Spinal cord (tissue), 9 donors: ENCODE measurements at regions not wholly inside any gene's neighbourhood (a gene's known extent, or its start where the extent isn't known, plus 50 kb on each side); places are given as distances from the start of the nearest gene placed in this dataset.
"Not testable (repeated sequence)": the region's sequence is repeated elsewhere in the genome, so short reads cannot be mapped to it uniquely, and the experiment has no call there.

ENCODE experiments used
- DNase-seq, 6 donors: peaks; one replicate each; pipeline versions ENCODE4 v3.0.0 to v3.0.0-alpha.2; 2013 to 2015; ENCODE audit warnings: low spot score in 6 of 6, low read depth in 4 of 6
- H3K27ac ChIP-seq: one replicate; pipeline ENCODE4 v1.5.1; 2013; ENCODE audit warnings: low read depth, low read length, control low read depth
- H3K27me3 ChIP-seq: one replicate; pipeline ENCODE4 v1.6.1; 2013; ENCODE audit warnings: low read length; ENCODE audit not compliant: control insufficient read depth, insufficient read depth
- H3K36me3 ChIP-seq: one replicate; pipeline ENCODE4 v1.6.1; 2013; ENCODE audit warnings: low read length; ENCODE audit not compliant: control insufficient read depth, insufficient read depth
- H3K4me1 ChIP-seq: one replicate; pipeline ENCODE4 v1.6.1; 2013; ENCODE audit warnings: low read length; ENCODE audit not compliant: control insufficient read depth, insufficient read depth
- H3K4me3 ChIP-seq: one replicate; pipeline ENCODE4 v1.5.1; 2013; ENCODE audit warnings: low read depth, low read length, control low read depth
- H3K9me3 ChIP-seq: one replicate; pipeline ENCODE4 v1.6.1; 2013; ENCODE audit warnings: low read length; ENCODE audit not compliant: control insufficient read depth, insufficient read depth
- WGBS: methylation state at CpG from one replicate; pipeline ENCODE4 v1.1.5; 2013; ENCODE audit warnings: missing lambda C conversion rate; ENCODE audit not compliant: insufficient coverage; 5-methylcytosine and 5-hydroxymethylcytosine counted together
- donor health status: healthy.

- Histone ChIP-seq H3K9me3 (peaks cover 2% of the 10 kb centered on the region), H3K27me3 (no peaks in the 10 kb centered on the region), H3K4me3 (no peak overlapping the region), H3K27ac (no peak overlapping the region), H3K4me1 (no peaks in the 10 kb centered on the region), H3K36me3 (no peaks in the 10 kb centered on the region)
- no CpG with 5 or more reads among the region's 1 CpG for WGBS
- DNase-seq, result peak in 2 of 6 donors; percentile 21 to 28
These were observed 389.1 kb downstream of the NKX6-1 start for GRCh38 chr4:84110040-84110439.

GRCh38 chr4:84101653-84102625 is 397.2 kb downstream of the NKX6-1 start:
- H3K36me3 ChIP-seq, H3K9me3 ChIP-seq, H3K4me1 ChIP-seq, H3K27me3 ChIP-seq, DNase-seq, H3K27ac ChIP-seq, H3K4me3 ChIP-seq: not testable (repeated sequence)
- WGBS, result 96% methylated on average over 6 of the region's 9 CpGs

GRCh38 chr4:84100071-84100470 is 399.0 kb downstream of the NKX6-1 start:
- DNase-seq, result no peak
- WGBS, result no CpG with 5 or more reads among the region's 4 CpGs
- no peaks in the 10 kb centered on the region for H3K9me3 ChIP-seq

GRCh38 chr4:84099599-84099998 is 399.5 kb downstream of the NKX6-1 start:
- Histone ChIP-seq H3K36me3 (no peaks in the 10 kb centered on the region), H3K4me3 (no peak overlapping the region), H3K4me1 (no peaks in the 10 kb centered on the region), H3K27me3 (no peaks in the 10 kb centered on the region), H3K9me3 (no peaks in the 10 kb centered on the region), H3K27ac (no peak overlapping the region)
- no CpG with 5 or more reads among the region's 2 CpGs for WGBS
- DNase-seq, result peak in 1 of 6 donors; percentile 13

More at GRCh38 chr4:84100071-84100470, 399.0 kb downstream of the NKX6-1 start:
- H3K4me1 ChIP-seq, result no peaks in the 10 kb centered on the region
- no peaks in the 10 kb centered on the region for H3K27me3 ChIP-seq
- no peaks in the 10 kb centered on the region for H3K36me3 ChIP-seq
- no peak overlapping the region for H3K4me3 ChIP-seq
- H3K27ac ChIP-seq, result no peak overlapping the region

GRCh38 chr4:84091266-84091665 is 407.8 kb downstream of the NKX6-1 start:
- Histone ChIP-seq H3K4me1 (no peaks in the 10 kb centered on the region), H3K27me3 (no peaks in the 10 kb centered on the region), H3K9me3 (no peaks in the 10 kb centered on the region), H3K4me3 (no peak overlapping the region), H3K36me3 (no peaks in the 10 kb centered on the region), H3K27ac (no peak overlapping the region)
- peak in 1 of 6 donors; percentile 10 for DNase-seq
- WGBS, result no CpG with 5 or more reads among the region's 2 CpGs

GRCh38 chr4:84089652-84090437 is 409.2 kb downstream of the NKX6-1 start:
- no peak overlapping the region for H3K4me3 ChIP-seq
- no peaks in the 10 kb centered on the region for H3K27me3 ChIP-seq
- 96% methylated on average over 5 of the region's 5 CpGs for WGBS
- no peaks in the 10 kb centered on the region for H3K9me3 ChIP-seq
- DNase-seq, result no peak
- no peak overlapping the region for H3K27ac ChIP-seq
- no peaks in the 10 kb centered on the region for H3K4me1 ChIP-seq
- no peaks in the 10 kb centered on the region for H3K36me3 ChIP-seq

- no peaks in the 10 kb centered on the region for H3K9me3 ChIP-seq
- no peaks in the 10 kb centered on the region for H3K36me3 ChIP-seq
- WGBS, result 75% methylated on average over 4 of the region's 4 CpGs
- no peaks in the 10 kb centered on the region for H3K4me1 ChIP-seq
- DNase-seq, result no peak
- H3K27me3 ChIP-seq, result no peaks in the 10 kb centered on the region
- H3K4me3 ChIP-seq, result no peak overlapping the region
- H3K27ac ChIP-seq, result no peak overlapping the region
These were observed 413.1 kb downstream of the NKX6-1 start for GRCh38 chr4:84085986-84086385.

- no peak overlapping the region for H3K27ac ChIP-seq
- H3K4me1 ChIP-seq, result peaks cover 4% of the 10 kb centered on the region
- DNase-seq, result peak in 2 of 6 donors; percentile 26 to 34
- H3K27me3 ChIP-seq, result peaks cover 24% of the 10 kb centered on the region
- 10% methylated on average over 10 of the region's 11 CpGs for WGBS
- H3K9me3 ChIP-seq, result no peaks in the 10 kb centered on the region
- H3K36me3 ChIP-seq, result no peaks in the 10 kb centered on the region
- no peak overlapping the region for H3K4me3 ChIP-seq
These were observed 428.8 kb downstream of the NKX6-1 start for GRCh38 chr4:84070289-84070688.

GRCh38 chr4:84063619-84064018 is 435.5 kb downstream of the NKX6-1 start:
- Histone ChIP-seq H3K4me1 (no peaks in the 10 kb centered on the region), H3K9me3 (no peaks in the 10 kb centered on the region), H3K27me3 (peaks cover 14% of the 10 kb centered on the region), H3K27ac (no peak overlapping the region), H3K4me3 (no peak overlapping the region), H3K36me3 (no peaks in the 10 kb centered on the region)
- DNase-seq, result no peak
- WGBS, result 32% methylated on average over 4 of the region's 5 CpGs
